Small intestine (tissue), 7 donors: ENCODE measurements at regions not wholly inside any gene's neighbourhood (a gene's known extent, or its start where the extent isn't known, plus 50 kb on each side); places are given as distances from the start of the nearest gene placed in this dataset.

Source experiments
- DNase-seq, 2 donors: peaks; one replicate each; pipeline versions ENCODE4 v3.0.0 to v3.0.0-alpha.2; 2013
- FAIRE-seq: peaks from 2 replicates; lab custom pipeline; 2012; peaks lifted over from hg19 to GRCh38; lab: Jason Lieb, UNC
- H3K27ac ChIP-seq, 3 donors: one replicate each; pipeline ENCODE4 v1.5.1; 2013; ENCODE audit warnings: low read length in 2 of 3, mild to moderate bottlenecking in 2 of 3, control low read depth in 1 of 3, inconsistent platforms in 1 of 3, low read depth in 1 of 3, moderate library complexity in 1 of 3
- H3K27me3 ChIP-seq, 3 donors: one replicate each; pipeline ENCODE4 v1.6.1; 2013; ENCODE audit warnings: low read length in 3 of 3, inconsistent platforms in 1 of 3; ENCODE audit not compliant: control insufficient read depth in 3 of 3, insufficient read depth in 3 of 3
- H3K36me3 ChIP-seq, 3 donors: one replicate each; pipeline ENCODE4 v1.6.1; 2013; ENCODE audit warnings: low read length in 3 of 3, inconsistent platforms in 1 of 3, low read depth in 1 of 3, mild to moderate bottlenecking in 1 of 3, moderate library complexity in 1 of 3; ENCODE audit not compliant: control insufficient read depth in 3 of 3, insufficient read depth in 2 of 3
- H3K4me1 ChIP-seq, 3 donors: one replicate each; pipeline ENCODE4 v1.6.1; 2013; ENCODE audit warnings: low read length in 2 of 3, inconsistent platforms in 1 of 3, low read depth in 1 of 3, mild to moderate bottlenecking in 1 of 3, moderate library complexity in 1 of 3; ENCODE audit not compliant: control insufficient read depth in 3 of 3, insufficient read depth in 2 of 3
- H3K4me3 ChIP-seq, 3 donors: one replicate each; pipeline ENCODE4 v1.5.1; 2013; ENCODE audit warnings: low read length in 3 of 3, control low read depth in 1 of 3, inconsistent platforms in 1 of 3, low read depth in 1 of 3, mild to moderate bottlenecking in 1 of 3, moderate library complexity in 1 of 3
- H3K9me3 ChIP-seq, 2 donors: one replicate each; pipeline ENCODE4 v1.6.1; 2013; ENCODE audit warnings: low read depth in 1 of 2, low read length in 1 of 2; ENCODE audit not compliant: control insufficient read depth in 2 of 2, insufficient read depth in 1 of 2
- WGBS, 3 donors: extraction: QIAGEN DNeasy Blood & Tissue Kit; methylation state at CpG; one replicate each; pipeline ENCODE4 v1.1.7; 2013; 5-methylcytosine and 5-hydroxymethylcytosine counted together
- donor health status: healthy with polysubstance abuse.
- donor health status: control.
- donor health status: control.
- donor health status: Bipolar disorder and iron deficiency.
- donor health status: healthy.

DNA sequence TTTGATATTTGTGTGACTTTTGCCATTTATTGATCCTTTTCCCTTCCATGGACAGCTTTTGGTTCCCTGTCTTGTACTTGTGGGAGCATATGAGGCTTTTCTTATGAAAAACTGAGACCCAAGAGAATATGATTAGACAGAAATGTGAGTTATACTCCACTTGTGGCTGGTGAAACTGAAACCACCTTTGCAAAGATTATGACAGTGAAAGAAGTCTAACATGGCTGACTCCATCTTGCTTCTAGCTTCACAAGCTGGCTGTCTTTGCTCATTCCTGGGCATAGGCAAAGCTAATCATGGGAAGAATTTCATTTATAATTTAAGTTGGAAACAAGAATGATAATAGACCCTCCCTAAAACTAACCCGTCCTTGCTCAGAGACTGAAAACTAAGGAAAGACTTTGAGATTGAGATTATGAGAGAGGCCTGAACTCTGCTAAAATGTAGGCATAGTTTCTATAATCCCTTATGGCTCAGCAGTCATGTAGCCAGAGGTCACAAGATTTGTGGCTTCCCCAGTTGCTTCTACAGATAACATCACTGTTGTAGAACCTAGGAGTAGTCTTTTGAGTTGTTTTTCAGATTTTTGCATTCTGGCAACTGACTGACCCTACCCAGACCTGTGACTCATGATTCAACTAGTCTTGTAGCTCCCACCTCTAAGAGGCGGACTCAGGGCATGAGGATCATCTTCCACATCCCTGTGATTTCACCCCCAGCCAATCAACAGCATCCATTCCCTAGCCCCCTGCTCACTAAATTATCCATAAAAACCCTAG is 50.9 kb upstream of the CD2AP start:
- WGBS, 3 donors = 98 to 100% (median 98%) methylated on average over 2 of the region's 2 CpGs
- Histone ChIP-seq H3K9me3 (peaks cover 1 to 31% of the 10 kb centered on the region in 2 donors), H3K27ac (no peak overlapping the region), H3K27me3 (no peaks in the 10 kb centered on the region), H3K36me3 (no peaks in the 10 kb centered on the region), H3K4me3 (no peak overlapping the region), H3K4me1 (peaks cover 0 to 9% (median 0%) of the 10 kb centered on the region in 3 donors)
- DNase-seq = no peak
- FAIRE-seq = no peak

- Histone ChIP-seq H3K27me3 (no peaks in the 10 kb centered on the region), H3K36me3 (no peaks in the 10 kb centered on the region), H3K4me1 (peaks cover 0 to 9% (median 0%) of the 10 kb centered on the region in 3 donors), H3K9me3 (peaks cover 1 to 31% of the 10 kb centered on the region in 2 donors), H3K4me3 (no peak overlapping the region), H3K27ac (peak overlapping the region in 1 of 3 donors; percentile 12)
- FAIRE-seq (no peak), DNase-seq (peak; percentile 54 to 57)
These were observed 49.9 kb upstream of the CD2AP start for GRCh38 chr6:47427680-47428079.
